NCI-H146 (cell line): ENCODE measurements at regions not wholly inside any gene's neighbourhood (a gene's known extent, or its start where the extent isn't known, plus 50 kb on each side); places are given as distances from the start of the nearest gene placed in this dataset.
A peak's percentile ranks its signal among the peaks of the same experiment; 100 is the strongest.

Experiments used
- DNase-seq: peaks from one replicate; lab custom pipeline; 2025; lab: John Stamatoyannopoulos, UW

- no peak for DNase-seq
These were observed 50.8 kb upstream of the PPP2R2C start for GRCh38 chr4:6523251-6523650.

- peak; percentile 12 for DNase-seq
These were observed 50.6 kb upstream of the MAN2B2 start for GRCh38 chr4:6524436-6524835.
